ENCODE measurements at regions not wholly inside any gene's neighbourhood (a gene's known extent, or its start where the extent isn't known, plus 50 kb on each side); places are given as distances from the start of the nearest gene placed in this dataset.

DNA sequence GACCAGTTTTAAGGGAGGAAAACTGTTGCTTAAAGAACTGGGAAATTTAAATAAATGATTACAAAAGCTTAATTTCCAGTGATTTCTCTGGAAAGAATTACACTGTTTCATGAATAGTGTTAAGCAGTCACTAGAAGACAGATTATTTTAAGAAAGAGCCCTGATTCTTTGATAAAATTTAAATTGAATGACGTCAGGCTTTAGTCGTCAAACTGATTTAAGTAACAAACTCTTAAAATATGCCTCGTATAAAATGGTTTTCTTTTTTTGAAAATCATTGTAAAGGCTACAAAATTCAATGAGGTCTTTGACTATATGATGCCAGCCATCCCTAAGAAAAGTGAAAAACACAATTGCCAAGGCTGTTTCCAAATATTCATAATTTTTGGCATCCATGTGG, 465.0 kb downstream of the NR4A2 start:
- DNase-seq (no peak), ATAC-seq (no peak)
- in situ Hi-C loops (cut with MboI; ENCODE audit: low sequenced_read_pairs in 4 of 4) (no loop called here), intact Hi-C loops (cut with DNase I; ENCODE audit: low total_unique reads) (no loop called here)
- no peaks in the 10 kb centered on the region for H3K9me3 ChIP-seq
- H3K27ac ChIP-seq = no peak overlapping the region
- H3K36me3 ChIP-seq = no peaks in the 10 kb centered on the region
- H3K27me3 ChIP-seq = no peaks in the 10 kb centered on the region
- TF ChIP-seq, protein P1, sequence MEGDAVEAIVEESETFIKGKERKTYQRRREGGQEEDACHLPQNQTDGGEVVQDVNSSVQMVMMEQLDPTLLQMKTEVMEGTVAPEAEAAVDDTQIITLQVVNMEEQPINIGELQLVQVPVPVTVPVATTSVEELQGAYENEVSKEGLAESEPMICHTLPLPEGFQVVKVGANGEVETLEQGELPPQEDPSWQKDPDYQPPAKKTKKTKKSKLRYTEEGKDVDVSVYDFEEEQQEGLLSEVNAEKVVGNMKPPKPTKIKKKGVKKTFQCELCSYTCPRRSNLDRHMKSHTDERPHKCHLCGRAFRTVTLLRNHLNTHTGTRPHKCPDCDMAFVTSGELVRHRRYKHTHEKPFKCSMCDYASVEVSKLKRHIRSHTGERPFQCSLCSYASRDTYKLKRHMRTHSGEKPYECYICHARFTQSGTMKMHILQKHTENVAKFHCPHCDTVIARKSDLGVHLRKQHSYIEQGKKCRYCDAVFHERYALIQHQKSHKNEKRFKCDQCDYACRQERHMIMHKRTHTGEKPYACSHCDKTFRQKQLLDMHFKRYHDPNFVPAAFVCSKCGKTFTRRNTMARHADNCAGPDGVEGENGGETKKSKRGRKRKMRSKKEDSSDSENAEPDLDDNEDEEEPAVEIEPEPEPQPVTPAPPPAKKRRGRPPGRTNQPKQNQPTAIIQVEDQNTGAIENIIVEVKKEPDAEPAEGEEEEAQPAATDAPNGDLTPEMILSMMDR (IDR thresholded peaks at IDR 0.05 in 4 of 5, conservative IDR thresholded peaks at IDR 0.05 in 1 of 5) = no peak
- TF ChIP-seq POLR2A (IDR thresholded peaks at IDR 0.05) = no peak
- no peak overlapping the region for H3K4me3 ChIP-seq
- H3K4me1 ChIP-seq = no peaks in the 10 kb centered on the region

DNA sequence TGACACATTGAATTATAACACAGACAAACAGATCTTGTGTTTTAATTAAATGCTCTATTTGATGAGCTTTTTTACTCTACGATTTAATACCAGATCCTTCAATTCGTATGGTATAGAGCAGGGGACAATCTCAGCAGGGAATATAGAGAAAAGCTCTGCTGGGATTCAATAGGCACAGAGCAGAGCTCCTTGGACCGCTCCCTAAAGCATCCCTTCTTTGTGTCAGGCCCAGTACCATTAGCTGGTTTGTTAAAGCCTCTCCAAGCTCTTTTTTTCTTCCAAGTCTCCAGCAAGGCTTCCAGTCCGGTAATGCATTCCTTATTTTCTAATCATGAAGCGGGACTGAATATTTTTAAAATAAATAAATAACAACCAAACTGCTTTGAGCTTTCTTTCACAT, 466.0 kb downstream of the NR4A2 start:
- in situ Hi-C loops (cut with MboI; ENCODE audit: low sequenced_read_pairs in 4 of 4) = no loop called here
- no peaks in the 10 kb centered on the region for H3K36me3 ChIP-seq

DNA sequence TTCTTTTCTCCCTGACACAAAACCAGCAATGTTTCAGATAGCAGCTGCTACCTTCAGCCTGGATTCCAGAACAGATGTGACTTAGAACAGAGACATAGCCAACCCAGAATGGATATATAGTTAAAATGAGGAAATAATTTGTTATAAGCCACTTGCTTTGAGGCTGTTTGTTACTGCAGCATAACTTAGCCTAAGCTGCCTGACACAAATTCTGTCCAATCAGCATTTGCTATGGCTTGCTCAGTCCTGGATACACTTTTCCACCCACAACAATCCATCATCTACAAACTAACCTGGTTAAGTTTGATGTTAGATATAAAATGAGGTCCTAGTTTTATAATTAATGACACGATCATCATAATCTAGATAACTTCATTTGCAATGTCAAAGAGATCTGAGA, 480.4 kb downstream of the NR4A2 start:
- intact Hi-C loops (cut with DNase I; ENCODE audit: low total_unique reads) = no loop called here
- no peak for TF ChIP-seq POLR2A (IDR thresholded peaks at IDR 0.05)
- TF ChIP-seq, protein P1 (IDR thresholded peaks at IDR 0.05 in 4 of 5, conservative IDR thresholded peaks at IDR 0.05 in 1 of 5) = no peak
- Histone ChIP-seq H3K9me3 (no peaks in the 10 kb centered on the region), H3K4me3 (no peak overlapping the region), H3K27me3 (no peaks in the 10 kb centered on the region), H3K4me1 (no peaks in the 10 kb centered on the region), H3K36me3 (no peaks in the 10 kb centered on the region), H3K27ac (no peak overlapping the region)
- ATAC-seq = no peak
- in situ Hi-C loops (cut with MboI; ENCODE audit: low sequenced_read_pairs in 4 of 4) = no loop called here
- DNase-seq = no peak

More for the DNA sequence above, 466.0 kb downstream of the NR4A2 start:
- H3K4me1 ChIP-seq = no peaks in the 10 kb centered on the region
- TF ChIP-seq, protein P1 (IDR thresholded peaks at IDR 0.05 in 4 of 5, conservative IDR thresholded peaks at IDR 0.05 in 1 of 5) = no peak
- no peak for TF ChIP-seq POLR2A (IDR thresholded peaks at IDR 0.05)
- H3K27me3 ChIP-seq = no peaks in the 10 kb centered on the region
- intact Hi-C loops (cut with DNase I; ENCODE audit: low total_unique reads) = no loop called here
- no peak overlapping the region for H3K4me3 ChIP-seq
- DNase-seq = no peak
- no peak overlapping the region for H3K27ac ChIP-seq
- ATAC-seq = no peak
- no peaks in the 10 kb centered on the region for H3K9me3 ChIP-seq

DNA sequence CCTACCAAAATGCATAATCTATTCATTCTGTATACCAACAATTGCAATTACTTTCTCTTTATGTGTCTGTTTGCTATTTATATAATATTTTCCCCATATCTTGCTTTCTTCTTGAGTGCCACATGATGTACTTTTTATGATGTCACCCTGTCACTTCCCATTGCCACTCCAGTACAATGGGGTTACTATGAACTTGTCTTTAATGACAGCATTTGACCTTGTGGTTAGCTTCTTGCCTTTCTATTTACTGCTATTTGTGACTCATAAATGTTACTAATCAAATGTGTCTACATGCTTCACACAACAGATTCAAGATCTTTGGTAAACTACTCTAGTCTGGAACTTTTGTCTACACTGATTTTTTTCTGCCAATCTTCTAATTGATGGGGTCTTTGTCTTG, 486.3 kb downstream of the NR4A2 start:
- Histone ChIP-seq H3K9me3 (no peaks in the 10 kb centered on the region), H3K27ac (no peak overlapping the region), H3K27me3 (no peaks in the 10 kb centered on the region), H3K4me1 (no peaks in the 10 kb centered on the region), H3K36me3 (no peaks in the 10 kb centered on the region), H3K4me3 (no peak overlapping the region)
- intact Hi-C loops (cut with DNase I; ENCODE audit: low total_unique reads) = no loop called here
- DNase-seq (no peak), ATAC-seq (no peak)
- in situ Hi-C loops (cut with MboI; ENCODE audit: low sequenced_read_pairs in 4 of 4) = no loop called here
- no peak for TF ChIP-seq POLR2A (IDR thresholded peaks at IDR 0.05)
- TF ChIP-seq, protein P1 (IDR thresholded peaks at IDR 0.05 in 4 of 5, conservative IDR thresholded peaks at IDR 0.05 in 1 of 5) = no peak

DNA sequence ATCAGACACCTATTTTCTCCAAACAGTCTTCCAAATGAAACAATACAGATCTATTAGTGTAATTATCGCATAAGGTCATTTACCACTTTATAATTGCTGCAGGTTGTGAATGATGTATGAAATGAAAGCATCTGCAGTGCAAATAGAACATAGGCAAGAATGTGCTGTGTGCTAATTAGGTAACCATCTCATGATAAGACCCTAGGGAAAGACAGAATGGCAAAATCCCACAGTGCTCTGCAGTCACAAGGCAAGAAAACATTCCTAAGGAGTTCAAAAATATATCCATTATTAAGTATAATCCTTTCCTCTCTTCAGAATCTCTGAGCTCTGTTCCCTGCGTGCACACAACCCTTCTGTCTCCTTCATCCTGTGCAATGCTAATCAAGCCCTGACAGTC, 488.1 kb downstream of the NR4A2 start:
- DNase-seq (no peak), ATAC-seq (no peak)
- H3K4me1 ChIP-seq = no peaks in the 10 kb centered on the region
- intact Hi-C loops (cut with DNase I; ENCODE audit: low total_unique reads) (no loop called here), in situ Hi-C loops (cut with MboI; ENCODE audit: low sequenced_read_pairs in 4 of 4) (no loop called here)
- no peak overlapping the region for H3K27ac ChIP-seq
- H3K9me3 ChIP-seq = no peaks in the 10 kb centered on the region
- no peaks in the 10 kb centered on the region for H3K36me3 ChIP-seq
- H3K4me3 ChIP-seq = no peak overlapping the region
- TF ChIP-seq, protein P1 (IDR thresholded peaks at IDR 0.05 in 4 of 5, conservative IDR thresholded peaks at IDR 0.05 in 1 of 5) = no peak
- no peak for TF ChIP-seq POLR2A (IDR thresholded peaks at IDR 0.05)
- H3K27me3 ChIP-seq = no peaks in the 10 kb centered on the region
